ENCODE measurements at regions not wholly inside any gene's neighbourhood (a gene's known extent, or its start where the extent isn't known, plus 50 kb on each side); places are given as distances from the start of the nearest gene placed in this dataset.

- Histone ChIP-seq H3K4me2 (ENCODE audit: insufficient read depth, low read length) (no peak overlapping the region), H3K9me1 (ENCODE audit: control insufficient read depth, insufficient read depth, low read length) (no peaks in the 10 kb centered on the region), H3K36me3 (ENCODE audit: control insufficient read depth, insufficient read depth, low read length) (no peaks in the 10 kb centered on the region), H3K27me3 (ENCODE audit: control insufficient read depth in 2 of 2, insufficient read depth in 2 of 2, low read length in 2 of 2) (no peaks in the 10 kb centered on the region), H3K79me2 (ENCODE audit: control insufficient read depth, insufficient read depth, low read length) (no peaks in the 10 kb centered on the region), H4K20me1 (replicated peaks; ENCODE audit: control insufficient read depth, insufficient read depth, low read length) (no peaks in the 10 kb centered on the region), H2AFZ (ENCODE audit: low read depth, low read length) (no peak overlapping the region), H3K27ac (ENCODE audit: extremely low read depth, low read depth, low read length) (no peak overlapping the region), H3K9me3 (replicated peaks; ENCODE audit: control insufficient read depth, insufficient read depth, low read depth, low read length) (no peaks in the 10 kb centered on the region), H3K4me1 (replicated peaks in 1 of 2; ENCODE audit: control insufficient read depth in 2 of 2, insufficient read depth in 2 of 2, low read length in 2 of 2) (no peaks in the 10 kb centered on the region), H3K9ac (ENCODE audit: insufficient read depth in 1 of 2, low read depth in 2 of 2, low read length in 2 of 2) (no peak overlapping the region), H3K4me3 (no peak overlapping the region)
- no peak for DNase-seq (ENCODE audit: extremely low read depth in 1 of 4, low spot score in 3 of 4)
- no peak for TF ChIP-seq PHF8 (IDR thresholded peaks at IDR 0.05; ENCODE audit: borderline replicate concordance, low read length)
- TF ChIP-seq DNMT1 (IDR thresholded peaks at IDR 0.05) = no peak
- no peak for TF ChIP-seq CBFA2T2 (conservative IDR thresholded peaks at IDR 0.05)
- TF ChIP-seq SP2 (IDR thresholded peaks at IDR 0.05; ENCODE audit: extremely low read depth, low read depth, low read length, poor library complexity, severe bottlenecking) = no peak
- no peak for TF ChIP-seq OTX1 (CRISPR knock-in tag; IDR thresholded peaks at IDR 0.05)
- TF ChIP-seq KLF10 (CRISPR knock-in tag; IDR thresholded peaks at IDR 0.05) = no peak
- POLR2A ChIA-PET = no interaction called here
- CTCF ChIA-PET (ENCODE audit: low intra/inter-chr PET ratio) = no interaction called here
- intact Hi-C loops (cut with micrococcal nuclease) (no loop called here), in situ Hi-C loops (cut with MboI) (no loop called here)
- no peak for ATAC-seq
- 2% methylated on average over 3 of the region's 3 CpGs for WGBS (ENCODE audit: insufficient coverage, low coverage, missing lambda C conversion rate)
- FAIRE-seq = no peak
- no TSS peak for BruUV-seq (replicated peaks)
These were observed 226.2 kb upstream of the TP63 start for GRCh38 chr3:189404797-189405484.

- Histone ChIP-seq H3K36me3 (ENCODE audit: control insufficient read depth, insufficient read depth, low read length) (no peaks in the 10 kb centered on the region), H3K9me3 (replicated peaks; ENCODE audit: control insufficient read depth, insufficient read depth, low read depth, low read length) (no peaks in the 10 kb centered on the region), H3K4me2 (ENCODE audit: insufficient read depth, low read length) (no peak overlapping the region), H3K27ac (ENCODE audit: extremely low read depth, low read depth, low read length) (no peak overlapping the region), H3K27me3 (ENCODE audit: control insufficient read depth in 2 of 2, insufficient read depth in 2 of 2, low read length in 2 of 2) (no peaks in the 10 kb centered on the region), H4K20me1 (replicated peaks; ENCODE audit: control insufficient read depth, insufficient read depth, low read length) (no peaks in the 10 kb centered on the region), H3K4me3 (no peak overlapping the region), H3K4me1 (replicated peaks in 1 of 2; ENCODE audit: control insufficient read depth in 2 of 2, insufficient read depth in 2 of 2, low read length in 2 of 2) (no peaks in the 10 kb centered on the region), H3K9me1 (ENCODE audit: control insufficient read depth, insufficient read depth, low read length) (no peaks in the 10 kb centered on the region), H2AFZ (ENCODE audit: low read depth, low read length) (no peak overlapping the region), H3K79me2 (ENCODE audit: control insufficient read depth, insufficient read depth, low read length) (no peaks in the 10 kb centered on the region), H3K9ac (ENCODE audit: insufficient read depth in 1 of 2, low read depth in 2 of 2, low read length in 2 of 2) (no peak overlapping the region)
- WGBS (ENCODE audit: insufficient coverage, low coverage, missing lambda C conversion rate) = 0% methylated on average over 1 of the region's 1 CpG
- ATAC-seq (no peak), FAIRE-seq (no peak), DNase-seq (ENCODE audit: extremely low read depth in 1 of 4, low spot score in 3 of 4) (no peak)
- intact Hi-C loops (cut with micrococcal nuclease) = no loop called here
- BruUV-seq (replicated peaks) = no TSS peak
- CTCF ChIA-PET (ENCODE audit: low intra/inter-chr PET ratio) = no interaction called here
- POLR2A ChIA-PET = no interaction called here
- in situ Hi-C loops (cut with MboI) = no loop called here
- no peak for TF ChIP-seq CSDE1 (IDR thresholded peaks at IDR 0.05)
- TF ChIP-seq ZC3H11A (IDR thresholded peaks at IDR 0.05; ENCODE audit: low read depth, low read length) = no peak
- no peak for TF ChIP-seq E2F8 (IDR thresholded peaks at IDR 0.05; ENCODE audit: low read depth, partially characterized antibody)
- TF ChIP-seq IRF1 (CRISPR knock-in tag; IDR thresholded peaks at IDR 0.05; ENCODE audit: borderline replicate concordance) = no peak
- no peak for TF ChIP-seq ZNF124 (CRISPR knock-in tag; IDR thresholded peaks at IDR 0.05)
- TF ChIP-seq NFIX (CRISPR knock-in tag; IDR thresholded peaks at IDR 0.05; ENCODE audit: low read depth) = no peak
- TF ChIP-seq ELF1 (tag; IDR thresholded peaks at IDR 0.05) = no peak
- TF ChIP-seq HEY1 (CRISPR knock-in tag; IDR thresholded peaks at IDR 0.05; ENCODE audit: borderline replicate concordance) = no peak
- TF ChIP-seq BRD4 (IDR thresholded peaks at IDR 0.05) = no peak
These were observed 225.0 kb upstream of the TP63 start for GRCh38 chr3:189406148-189406547.

Data from K562 (cell line).